Activated B cell treated with CpG ODN at 0.5 μM for 24 hours (primary cell): ENCODE measurements at regions not wholly inside any gene's neighbourhood (a gene's known extent, or its start where the extent isn't known, plus 50 kb on each side); places are given as distances from the start of the nearest gene placed in this dataset.

ENCODE experiments used
- ATAC-seq: fragments of 200-7000 bp; cut with Tn5 transposase; one replicate; pipeline ENCODE4 v1.10.0; 2021; ENCODE audit warnings: low read depth, mild to moderate bottlenecking, moderate library complexity
- CTCF ChIA-PET: fragments of 350-600 bp; sonication (Branson Sonifier 250); formaldehyde crosslinking; loops from one replicate; lab custom pipeline; 2021; ENCODE audit warnings: antibody characterized with exemption; lab: Charles Lee
- POLR2A ChIA-PET: fragments of 350-600 bp; sonication (Branson Sonifier 250); formaldehyde crosslinking; loops from one replicate; lab custom pipeline; 2021; ENCODE audit warnings: antibody characterized with exemption; lab: Charles Lee
- DNase-seq: peaks from one replicate; pipeline ENCODE4 v3.0.0; 2022
- H3K27ac Mint-ChIP-seq: one replicate; pipeline ENCODE4 v1.8.0; 2020; ENCODE audit warnings: mixed read lengths
- H3K27me3 Mint-ChIP-seq: one replicate; pipeline ENCODE4 v1.8.0; 2021; ENCODE audit warnings: mixed read lengths
- H3K36me3 Mint-ChIP-seq: one replicate; pipeline ENCODE4 v1.8.0; 2021; ENCODE audit warnings: low read depth, mixed read lengths
- H3K4me1 Mint-ChIP-seq: one replicate; pipeline ENCODE4 v1.8.0; 2021; ENCODE audit warnings: mixed read lengths
- H3K4me3 Mint-ChIP-seq: one replicate; pipeline ENCODE4 v1.8.0; 2020; ENCODE audit warnings: mild to moderate bottlenecking, mixed read lengths
- H3K9me3 Mint-ChIP-seq: one replicate; pipeline ENCODE4 v1.8.0; 2020; ENCODE audit warnings: mixed read lengths
- CTCF ChIP-seq: fragments of 200-600 bp; IDR thresholded peaks from one replicate; pipeline ENCODE4 v1.8.0; 2022; ENCODE audit warnings: antibody characterized with exemption, mild to moderate bottlenecking
- intact Hi-C: fragments of 100-400 bp; cut with micrococcal nuclease; formaldehyde crosslinking; loops from one replicate; pipeline ENCODE4 v1.15.1; 2024

DNA sequence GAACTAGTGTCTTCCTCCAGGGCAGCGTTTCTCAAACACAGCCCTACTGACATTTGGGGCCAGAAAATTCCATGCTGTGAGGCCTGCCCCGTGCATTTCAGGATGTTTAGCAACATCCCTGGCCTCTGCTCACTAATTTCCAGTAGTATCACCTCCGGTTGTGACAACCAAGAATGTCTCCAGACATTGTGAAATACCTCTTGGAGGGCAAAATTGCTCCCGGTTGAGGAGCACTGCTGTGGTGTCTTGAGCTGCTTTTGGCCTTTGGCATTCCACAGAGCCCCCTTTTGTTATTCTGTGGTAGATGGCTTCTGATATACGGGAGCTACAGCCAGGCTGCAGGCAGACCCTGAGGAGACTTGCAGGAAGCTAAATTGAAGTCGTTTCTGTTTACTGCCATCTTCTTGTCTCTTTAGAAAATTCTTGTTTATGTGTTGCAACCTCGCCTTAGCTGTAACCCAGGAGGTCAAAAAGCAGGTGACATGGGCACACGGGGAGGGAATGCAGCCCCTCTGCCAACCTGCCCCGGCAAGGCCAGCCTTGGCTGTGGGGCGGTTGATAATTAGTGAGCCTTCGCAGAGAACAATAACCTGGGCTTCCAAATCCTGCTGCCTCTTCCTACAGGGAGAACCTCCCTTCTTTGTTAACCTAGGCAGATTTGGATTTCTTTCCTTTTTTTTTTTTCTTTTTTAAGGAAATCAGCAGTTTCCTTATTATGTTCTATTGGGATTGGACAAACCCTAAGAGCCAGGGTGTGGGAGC, 74.7 kb upstream of the AKT3 start:
- ATAC-seq (no peak), DNase-seq (no peak)
- intact Hi-C loops: no loop called here
- no peaks in the 10 kb centered on the region for H3K4me1 Mint-ChIP-seq
- H3K36me3 Mint-ChIP-seq: no peaks in the 10 kb centered on the region
- peaks cover 24% of the 10 kb centered on the region for H3K27me3 Mint-ChIP-seq
- no peak overlapping the region for H3K4me3 Mint-ChIP-seq
- ChIA-PET CTCF (no interaction called here), POLR2A (interaction anchor here (0.8 kb wide), 1 partner anchor 123 kb away, joined by 4 read pairs; no protein-coding TSS in a partner anchor)
- no peak overlapping the region for H3K27ac Mint-ChIP-seq
- no peak for TF ChIP-seq CTCF
- H3K9me3 Mint-ChIP-seq: no peaks in the 10 kb centered on the region

- Mint-ChIP-seq H3K27ac (no peak overlapping the region), H3K36me3 (no peaks in the 10 kb centered on the region), H3K27me3 (peaks cover 28% of the 10 kb centered on the region), H3K4me3 (no peak overlapping the region), H3K4me1 (no peaks in the 10 kb centered on the region), H3K9me3 (no peaks in the 10 kb centered on the region)
- ChIA-PET POLR2A (interaction anchor here (0.8 kb wide), 1 partner anchor 123 kb away, joined by 4 read pairs; no protein-coding TSS in a partner anchor), CTCF (no interaction called here)
- ATAC-seq (no peak), DNase-seq (no peak)
- intact Hi-C loops: no loop called here
- no peak for TF ChIP-seq CTCF
These were observed 74.1 kb upstream of the AKT3 start for GRCh38 chr1:243924188-243924587.

DNA sequence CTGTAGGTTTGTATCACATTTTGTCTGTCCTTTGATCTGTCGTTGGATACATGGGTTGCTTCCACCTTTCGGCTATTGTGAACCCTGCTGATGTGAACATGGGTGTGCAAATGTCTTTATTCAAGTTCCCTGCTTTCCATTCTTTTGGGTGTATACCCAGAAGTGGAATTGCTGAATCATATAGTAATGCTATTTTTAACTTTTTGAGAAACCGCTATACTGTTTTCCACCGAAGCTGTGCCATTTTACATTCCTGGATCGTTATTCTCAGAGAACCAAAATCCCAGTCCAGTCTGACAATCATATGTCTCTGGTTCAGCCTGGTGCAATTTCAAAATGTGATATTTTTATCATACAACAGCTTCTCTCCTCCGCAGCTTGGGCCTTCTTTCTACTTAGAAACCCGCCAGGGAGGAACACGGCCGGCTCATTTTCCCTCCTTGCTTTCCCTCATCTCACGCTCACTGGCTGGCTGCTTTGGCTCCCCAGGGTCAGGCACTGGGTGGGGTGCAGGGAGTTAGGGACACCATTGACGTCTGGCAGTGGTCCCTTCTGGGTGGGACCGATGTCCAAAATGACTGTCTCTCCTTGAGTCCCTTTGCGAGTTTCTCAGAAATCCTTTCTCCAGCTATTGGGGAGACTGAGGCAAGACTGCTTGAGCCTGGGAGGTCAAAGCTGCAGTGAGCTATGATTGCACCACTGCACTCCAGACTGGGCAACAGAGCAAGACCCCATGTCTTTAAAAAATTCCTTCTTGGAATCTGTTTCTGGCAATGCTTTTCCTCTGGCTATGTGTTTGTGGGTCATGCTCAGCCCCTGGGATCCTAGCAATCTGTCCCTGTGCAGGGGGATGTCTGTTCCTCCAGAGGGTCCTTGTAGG, 73.5 kb upstream of the AKT3 start:
- Mint-ChIP-seq H3K4me3 (no peak overlapping the region), H3K9me3 (no peaks in the 10 kb centered on the region), H3K27me3 (peaks cover 32% of the 10 kb centered on the region), H3K36me3 (no peaks in the 10 kb centered on the region), H3K27ac (no peak overlapping the region), H3K4me1 (no peaks in the 10 kb centered on the region)
- ChIA-PET CTCF (no interaction called here), POLR2A (interaction anchor here (0.8 kb wide), 1 partner anchor 124 kb away, joined by 4 read pairs; no protein-coding TSS in a partner anchor)
- TF ChIP-seq CTCF: no peak
- DNase-seq: no peak
- no peak for ATAC-seq
- intact Hi-C loops: no loop called here

GRCh38 chr1:243921111-243921510, 71.1 kb upstream of the AKT3 start:
- Mint-ChIP-seq H3K36me3 (no peaks in the 10 kb centered on the region), H3K4me1 (peaks cover 17% of the 10 kb centered on the region), H3K27ac (no peak overlapping the region), H3K4me3 (no peak overlapping the region), H3K9me3 (no peaks in the 10 kb centered on the region), H3K27me3 (peaks cover 51% of the 10 kb centered on the region)
- no peak for ATAC-seq
- ChIA-PET CTCF (no interaction called here), POLR2A (no interaction called here)
- no peak for DNase-seq
- intact Hi-C loops: no loop called here
- no peak for TF ChIP-seq CTCF
